ENCODE measurements at regions not wholly inside any gene's neighbourhood (a gene's known extent, or its start where the extent isn't known, plus 50 kb on each side); places are given as distances from the start of the nearest gene placed in this dataset.

GRCh38 chr14:56716705-56717104 lies 93.6 kb downstream of the OTX2 start:
- no peak overlapping the region for H3K14ac ChIP-seq (ENCODE audit: low read length)
- no peak overlapping the region for H2AFZ ChIP-seq (ENCODE audit: insufficient read depth, low read length, poor library complexity)
- no peak overlapping the region for H4K8ac ChIP-seq (ENCODE audit: low read depth, low read length)
- H3K18ac ChIP-seq (ENCODE audit: low read length) = no peak overlapping the region
- H3K79me2 ChIP-seq (ENCODE audit: control insufficient read depth, insufficient read depth, low read length, poor library complexity) = no peaks in the 10 kb centered on the region
- no peak overlapping the region for H2BK12ac ChIP-seq (ENCODE audit: low read length)
- H3K4me1 ChIP-seq (ENCODE audit: control insufficient read depth in 1 of 2, insufficient read depth in 2 of 2, low read length in 2 of 2) = no peaks in the 10 kb centered on the region
- peaks cover 2% of the 10 kb centered on the region for H3K9me3 ChIP-seq (ENCODE audit: insufficient read depth, low read depth, low read length)
- H3K27ac ChIP-seq (ENCODE audit: low read depth, low read length) = no peak overlapping the region
- no peak overlapping the region for H2BK5ac ChIP-seq (ENCODE audit: low read depth, low read length, poor library complexity)
- H3K4me2 ChIP-seq (ENCODE audit: low read length) = no peak overlapping the region
- no peaks in the 10 kb centered on the region for H3K36me3 ChIP-seq (ENCODE audit: control insufficient read depth in 1 of 2, insufficient read depth in 2 of 2, low read length in 2 of 2)
- H3K79me1 ChIP-seq (ENCODE audit: low read length) = no peaks in the 10 kb centered on the region
- no peaks in the 10 kb centered on the region for H3K27me3 ChIP-seq (ENCODE audit: insufficient read depth, low read length)
- H2AK5ac ChIP-seq (ENCODE audit: low read length) = no peak overlapping the region
- H3K23ac ChIP-seq (ENCODE audit: low read length) = no peak overlapping the region
- H4K12ac ChIP-seq (ENCODE audit: low read depth, low read length) = no peak overlapping the region
- H2BK120ac ChIP-seq (ENCODE audit: insufficient read depth, low read length, poor library complexity) = no peak overlapping the region
- no peak overlapping the region for H3K4me3 ChIP-seq (ENCODE audit: low read depth, low read length)
- no peak overlapping the region for H3K4ac ChIP-seq (ENCODE audit: low read depth, low read length)
- DNase-seq = no peak
- H4K91ac ChIP-seq (ENCODE audit: low read depth, low read length) = no peak overlapping the region
- no peak overlapping the region for H3K9ac ChIP-seq (ENCODE audit: low read length)
- WGBS (ENCODE audit: extremely low coverage, insufficient coverage, insufficient read length) = no CpG with 5 or more reads among the region's 2 CpGs

GRCh38 chr14:56715938-56716337 lies 94.3 kb downstream of the OTX2 start:
- WGBS (ENCODE audit: extremely low coverage, insufficient coverage, insufficient read length) = no CpG with 5 or more reads among the region's 4 CpGs
- no peaks in the 10 kb centered on the region for H3K79me1 ChIP-seq (ENCODE audit: low read length)
- no peak overlapping the region for H2AFZ ChIP-seq (ENCODE audit: insufficient read depth, low read length, poor library complexity)
- no peak overlapping the region for H3K23ac ChIP-seq (ENCODE audit: low read length)
- no peak overlapping the region for H3K4ac ChIP-seq (ENCODE audit: low read depth, low read length)
- no peaks in the 10 kb centered on the region for H3K4me1 ChIP-seq (ENCODE audit: control insufficient read depth in 1 of 2, insufficient read depth in 2 of 2, low read length in 2 of 2)
- no peaks in the 10 kb centered on the region for H3K27me3 ChIP-seq (ENCODE audit: insufficient read depth, low read length)
- H3K4me2 ChIP-seq (ENCODE audit: low read length) = no peak overlapping the region
- no peak overlapping the region for H3K14ac ChIP-seq (ENCODE audit: low read length)
- H2BK120ac ChIP-seq (ENCODE audit: insufficient read depth, low read length, poor library complexity) = no peak overlapping the region
- no peak overlapping the region for H3K18ac ChIP-seq (ENCODE audit: low read length)
- no peak overlapping the region for H3K4me3 ChIP-seq (ENCODE audit: low read depth, low read length)
- H3K9ac ChIP-seq (ENCODE audit: low read length) = no peak overlapping the region
- H2AK5ac ChIP-seq (ENCODE audit: low read length) = no peak overlapping the region
- H4K8ac ChIP-seq (ENCODE audit: low read depth, low read length) = no peak overlapping the region
- H3K79me2 ChIP-seq (ENCODE audit: control insufficient read depth, insufficient read depth, low read length, poor library complexity) = no peaks in the 10 kb centered on the region
- no peak overlapping the region for H2BK5ac ChIP-seq (ENCODE audit: low read depth, low read length, poor library complexity)
- no peak overlapping the region for H3K27ac ChIP-seq (ENCODE audit: low read depth, low read length)
- no peak overlapping the region for H4K91ac ChIP-seq (ENCODE audit: low read depth, low read length)
- H3K36me3 ChIP-seq (ENCODE audit: control insufficient read depth in 1 of 2, insufficient read depth in 2 of 2, low read length in 2 of 2) = no peaks in the 10 kb centered on the region
- H4K12ac ChIP-seq (ENCODE audit: low read depth, low read length) = no peak overlapping the region
- DNase-seq = no peak
- peaks cover 2% of the 10 kb centered on the region for H3K9me3 ChIP-seq (ENCODE audit: insufficient read depth, low read depth, low read length)
- H2BK12ac ChIP-seq (ENCODE audit: low read length) = no peak overlapping the region

- no peak overlapping the region for H3K9ac ChIP-seq (ENCODE audit: low read length)
Observed at GRCh38 chr14:56709201-56709600, 101.1 kb downstream of the OTX2 start.

DNA sequence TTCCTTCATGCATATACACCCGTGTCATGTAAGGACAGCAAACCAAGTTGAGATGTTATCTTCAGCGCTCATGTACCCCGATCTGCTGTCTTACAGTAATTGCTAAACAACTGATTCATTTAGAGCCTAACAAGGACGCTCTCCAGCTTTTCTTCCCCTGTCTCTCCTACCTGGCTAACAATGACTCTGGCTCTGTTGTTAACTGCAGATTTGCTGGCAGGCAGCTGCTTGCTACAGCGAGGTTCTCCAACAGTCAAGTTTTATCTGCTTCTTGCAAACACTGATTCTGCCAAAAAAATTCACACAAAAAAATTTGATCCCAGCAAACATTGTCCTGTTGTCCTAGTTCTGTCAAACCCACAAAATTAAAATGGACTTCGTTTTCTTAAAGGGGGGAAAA lies 101.6 kb downstream of the OTX2 start:
- Histone ChIP-seq H2BK12ac (ENCODE audit: low read length) (no peak overlapping the region), H3K18ac (ENCODE audit: low read length) (no peak overlapping the region), H3K27me3 (ENCODE audit: insufficient read depth, low read length) (no peaks in the 10 kb centered on the region), H4K91ac (ENCODE audit: low read depth, low read length) (no peak overlapping the region), H2BK120ac (ENCODE audit: insufficient read depth, low read length, poor library complexity) (no peak overlapping the region), H4K8ac (ENCODE audit: low read depth, low read length) (no peak overlapping the region), H3K4me2 (ENCODE audit: low read length) (no peak overlapping the region), H3K4me1 (ENCODE audit: control insufficient read depth in 1 of 2, insufficient read depth in 2 of 2, low read length in 2 of 2) (no peaks in the 10 kb centered on the region), H3K27ac (ENCODE audit: low read depth, low read length) (no peak overlapping the region), H2AK5ac (ENCODE audit: low read length) (no peak overlapping the region), H2AFZ (ENCODE audit: insufficient read depth, low read length, poor library complexity) (no peak overlapping the region), H3K14ac (ENCODE audit: low read length) (no peak overlapping the region), H3K4ac (ENCODE audit: low read depth, low read length) (no peak overlapping the region), H4K12ac (ENCODE audit: low read depth, low read length) (no peak overlapping the region), H3K9ac (ENCODE audit: low read length) (no peak overlapping the region), H3K23ac (ENCODE audit: low read length) (no peak overlapping the region), H3K79me2 (ENCODE audit: control insufficient read depth, insufficient read depth, low read length, poor library complexity) (no peaks in the 10 kb centered on the region), H3K9me3 (ENCODE audit: insufficient read depth, low read depth, low read length) (no peaks in the 10 kb centered on the region), H3K4me3 (ENCODE audit: low read depth, low read length) (no peak overlapping the region), H3K79me1 (ENCODE audit: low read length) (no peaks in the 10 kb centered on the region), H2BK5ac (ENCODE audit: low read depth, low read length, poor library complexity) (no peak overlapping the region), H3K36me3 (ENCODE audit: control insufficient read depth in 1 of 2, insufficient read depth in 2 of 2, low read length in 2 of 2) (no peaks in the 10 kb centered on the region)
- no peak for DNase-seq
- WGBS (ENCODE audit: extremely low coverage, insufficient coverage, insufficient read length) = no CpG with 5 or more reads among the region's 6 CpGs

More at GRCh38 chr14:56709201-56709600, 101.1 kb downstream of the OTX2 start:
- no peak overlapping the region for H2AK5ac ChIP-seq (ENCODE audit: low read length)
- no peak overlapping the region for H4K8ac ChIP-seq (ENCODE audit: low read depth, low read length)
- WGBS (ENCODE audit: extremely low coverage, insufficient coverage, insufficient read length) = no CpG with 5 or more reads among the region's 3 CpGs
- H3K4me2 ChIP-seq (ENCODE audit: low read length) = no peak overlapping the region
- H3K4ac ChIP-seq (ENCODE audit: low read depth, low read length) = no peak overlapping the region
- no peak overlapping the region for H3K23ac ChIP-seq (ENCODE audit: low read length)
- no peaks in the 10 kb centered on the region for H3K4me1 ChIP-seq (ENCODE audit: control insufficient read depth in 1 of 2, insufficient read depth in 2 of 2, low read length in 2 of 2)
- H2BK120ac ChIP-seq (ENCODE audit: insufficient read depth, low read length, poor library complexity) = no peak overlapping the region
- no peak overlapping the region for H4K12ac ChIP-seq (ENCODE audit: low read depth, low read length)
- H4K91ac ChIP-seq (ENCODE audit: low read depth, low read length) = no peak overlapping the region
- H2BK5ac ChIP-seq (ENCODE audit: low read depth, low read length, poor library complexity) = no peak overlapping the region
- DNase-seq = peak; percentile 8 to 47
- no peak overlapping the region for H2AFZ ChIP-seq (ENCODE audit: insufficient read depth, low read length, poor library complexity)
- no peak overlapping the region for H3K4me3 ChIP-seq (ENCODE audit: low read depth, low read length)
- no peaks in the 10 kb centered on the region for H3K79me1 ChIP-seq (ENCODE audit: low read length)
- no peak overlapping the region for H3K14ac ChIP-seq (ENCODE audit: low read length)
- no peaks in the 10 kb centered on the region for H3K79me2 ChIP-seq (ENCODE audit: control insufficient read depth, insufficient read depth, low read length, poor library complexity)
- H3K18ac ChIP-seq (ENCODE audit: low read length) = no peak overlapping the region
- no peaks in the 10 kb centered on the region for H3K9me3 ChIP-seq (ENCODE audit: insufficient read depth, low read depth, low read length)
- no peak overlapping the region for H3K27ac ChIP-seq (ENCODE audit: low read depth, low read length)
- H2BK12ac ChIP-seq (ENCODE audit: low read length) = no peak overlapping the region
- no peaks in the 10 kb centered on the region for H3K27me3 ChIP-seq (ENCODE audit: insufficient read depth, low read length)
- no peaks in the 10 kb centered on the region for H3K36me3 ChIP-seq (ENCODE audit: control insufficient read depth in 1 of 2, insufficient read depth in 2 of 2, low read length in 2 of 2)
